ENCODE measurements at regions not wholly inside any gene's neighbourhood (a gene's known extent, or its start where the extent isn't known, plus 50 kb on each side); places are given as distances from the start of the nearest gene placed in this dataset.

DNA sequence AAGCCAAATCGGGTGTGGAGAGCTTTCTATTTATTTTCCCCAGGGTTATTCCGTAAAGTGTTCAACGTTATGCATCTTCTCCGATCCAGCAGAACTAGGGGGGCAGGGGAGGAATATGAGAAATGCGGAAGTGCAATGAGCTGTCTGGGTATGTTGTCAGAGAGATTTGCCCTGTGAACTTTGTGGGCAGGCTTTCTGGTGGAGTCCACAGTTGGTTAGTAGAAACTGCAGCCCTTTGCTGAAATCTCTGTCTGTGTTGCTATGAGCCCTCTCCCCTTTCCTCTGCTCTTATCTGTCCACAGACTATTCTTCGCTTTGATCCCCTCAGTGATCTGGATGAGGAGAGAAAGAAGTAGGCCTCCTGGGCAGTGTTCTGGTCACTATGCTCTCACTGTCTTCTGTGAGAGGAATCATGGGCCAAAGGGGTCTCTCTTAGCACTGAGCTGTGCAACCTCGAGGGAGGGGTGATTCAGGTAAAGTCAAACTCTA, 158.9 kb upstream of the FUT9 start (continued):
- TF ChIP-seq, protein P1, sequence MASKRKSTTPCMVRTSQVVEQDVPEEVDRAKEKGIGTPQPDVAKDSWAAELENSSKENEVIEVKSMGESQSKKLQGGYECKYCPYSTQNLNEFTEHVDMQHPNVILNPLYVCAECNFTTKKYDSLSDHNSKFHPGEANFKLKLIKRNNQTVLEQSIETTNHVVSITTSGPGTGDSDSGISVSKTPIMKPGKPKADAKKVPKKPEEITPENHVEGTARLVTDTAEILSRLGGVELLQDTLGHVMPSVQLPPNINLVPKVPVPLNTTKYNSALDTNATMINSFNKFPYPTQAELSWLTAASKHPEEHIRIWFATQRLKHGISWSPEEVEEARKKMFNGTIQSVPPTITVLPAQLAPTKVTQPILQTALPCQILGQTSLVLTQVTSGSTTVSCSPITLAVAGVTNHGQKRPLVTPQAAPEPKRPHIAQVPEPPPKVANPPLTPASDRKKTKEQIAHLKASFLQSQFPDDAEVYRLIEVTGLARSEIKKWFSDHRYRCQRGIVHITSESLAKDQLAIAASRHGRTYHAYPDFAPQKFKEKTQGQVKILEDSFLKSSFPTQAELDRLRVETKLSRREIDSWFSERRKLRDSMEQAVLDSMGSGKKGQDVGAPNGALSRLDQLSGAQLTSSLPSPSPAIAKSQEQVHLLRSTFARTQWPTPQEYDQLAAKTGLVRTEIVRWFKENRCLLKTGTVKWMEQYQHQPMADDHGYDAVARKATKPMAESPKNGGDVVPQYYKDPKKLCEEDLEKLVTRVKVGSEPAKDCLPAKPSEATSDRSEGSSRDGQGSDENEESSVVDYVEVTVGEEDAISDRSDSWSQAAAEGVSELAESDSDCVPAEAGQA (IDR thresholded peaks at IDR 0.05; ENCODE audit: low read depth) = no peak
- TF ChIP-seq, protein P1 (CRISPR knock-in tag; IDR thresholded peaks at IDR 0.05; ENCODE audit: borderline replicate concordance) = 0 out of 2 replicates have a peak, but pooled peaks have one; percentile 8
- TF ChIP-seq GFI1 (CRISPR knock-in tag; IDR thresholded peaks at IDR 0.05; ENCODE audit: borderline replicate concordance) (peak; percentile 81), GATAD1 (CRISPR knock-in tag; IDR thresholded peaks at IDR 0.05) (no peak), ARNT2 (CRISPR knock-in tag; IDR thresholded peaks at IDR 0.05; ENCODE audit: low read depth) (no peak), AKAP8 (CRISPR knock-in tag; IDR thresholded peaks at IDR 0.05) (no peak), ZMYM3 (CRISPR knock-in tag; IDR thresholded peaks at IDR 0.05) (0 out of 2 replicates have a peak, but pooled peaks have one; percentile 47), ZSCAN25 (CRISPR knock-in tag; IDR thresholded peaks at IDR 0.05) (peak; percentile 48; the same call in 1 of the 2 replicates), ZNF44 (CRISPR knock-in tag; IDR thresholded peaks at IDR 0.05) (no peak), YY1 (IDR thresholded peaks at IDR 0.05; ENCODE audit: insufficient read depth, insufficient replicate concordance, low read depth, low read length) (no peak), TOPORS (CRISPR knock-in tag; IDR thresholded peaks at IDR 0.05) (no peak), ZNF337 (CRISPR knock-in tag; IDR thresholded peaks at IDR 0.05; ENCODE audit: borderline replicate concordance, low read depth) (peak; percentile 59; the same call in 1 of the 2 replicates), SMAD1 (CRISPR knock-in tag; IDR thresholded peaks at IDR 0.05; ENCODE audit: borderline replicate concordance, low read depth) (no peak), HDAC1 (CRISPR knock-in tag; IDR thresholded peaks at IDR 0.05) (peak; percentile 39)
- TF ChIP-seq, protein P2, sequence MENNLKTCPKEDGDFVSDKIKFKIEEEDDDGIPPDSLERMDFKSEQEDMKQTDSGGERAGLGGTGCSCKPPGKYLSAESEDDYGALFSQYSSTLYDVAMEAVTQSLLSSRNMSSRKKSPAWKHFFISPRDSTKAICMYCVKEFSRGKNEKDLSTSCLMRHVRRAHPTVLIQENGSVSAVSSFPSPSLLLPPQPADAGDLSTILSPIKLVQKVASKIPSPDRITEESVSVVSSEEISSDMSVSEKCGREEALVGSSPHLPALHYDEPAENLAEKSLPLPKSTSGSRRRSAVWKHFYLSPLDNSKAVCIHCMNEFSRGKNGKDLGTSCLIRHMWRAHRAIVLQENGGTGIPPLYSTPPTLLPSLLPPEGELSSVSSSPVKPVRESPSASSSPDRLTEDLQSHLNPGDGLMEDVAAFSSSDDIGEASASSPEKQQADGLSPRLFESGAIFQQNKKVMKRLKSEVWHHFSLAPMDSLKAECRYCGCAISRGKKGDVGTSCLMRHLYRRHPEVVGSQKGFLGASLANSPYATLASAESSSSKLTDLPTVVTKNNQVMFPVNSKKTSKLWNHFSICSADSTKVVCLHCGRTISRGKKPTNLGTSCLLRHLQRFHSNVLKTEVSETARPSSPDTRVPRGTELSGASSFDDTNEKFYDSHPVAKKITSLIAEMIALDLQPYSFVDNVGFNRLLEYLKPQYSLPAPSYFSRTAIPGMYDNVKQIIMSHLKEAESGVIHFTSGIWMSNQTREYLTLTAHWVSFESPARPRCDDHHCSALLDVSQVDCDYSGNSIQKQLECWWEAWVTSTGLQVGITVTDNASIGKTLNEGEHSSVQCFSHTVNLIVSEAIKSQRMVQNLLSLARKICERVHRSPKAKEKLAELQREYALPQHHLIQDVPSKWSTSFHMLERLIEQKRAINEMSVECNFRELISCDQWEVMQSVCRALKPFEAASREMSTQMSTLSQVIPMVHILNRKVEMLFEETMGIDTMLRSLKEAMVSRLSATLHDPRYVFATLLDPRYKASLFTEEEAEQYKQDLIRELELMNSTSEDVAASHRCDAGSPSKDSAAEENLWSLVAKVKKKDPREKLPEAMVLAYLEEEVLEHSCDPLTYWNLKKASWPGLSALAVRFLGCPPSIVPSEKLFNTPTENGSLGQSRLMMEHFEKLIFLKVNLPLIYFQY (CRISPR knock-in tag; IDR thresholded peaks at IDR 0.05; ENCODE audit: borderline replicate concordance) = no peak
- TF ChIP-seq, protein P3, sequence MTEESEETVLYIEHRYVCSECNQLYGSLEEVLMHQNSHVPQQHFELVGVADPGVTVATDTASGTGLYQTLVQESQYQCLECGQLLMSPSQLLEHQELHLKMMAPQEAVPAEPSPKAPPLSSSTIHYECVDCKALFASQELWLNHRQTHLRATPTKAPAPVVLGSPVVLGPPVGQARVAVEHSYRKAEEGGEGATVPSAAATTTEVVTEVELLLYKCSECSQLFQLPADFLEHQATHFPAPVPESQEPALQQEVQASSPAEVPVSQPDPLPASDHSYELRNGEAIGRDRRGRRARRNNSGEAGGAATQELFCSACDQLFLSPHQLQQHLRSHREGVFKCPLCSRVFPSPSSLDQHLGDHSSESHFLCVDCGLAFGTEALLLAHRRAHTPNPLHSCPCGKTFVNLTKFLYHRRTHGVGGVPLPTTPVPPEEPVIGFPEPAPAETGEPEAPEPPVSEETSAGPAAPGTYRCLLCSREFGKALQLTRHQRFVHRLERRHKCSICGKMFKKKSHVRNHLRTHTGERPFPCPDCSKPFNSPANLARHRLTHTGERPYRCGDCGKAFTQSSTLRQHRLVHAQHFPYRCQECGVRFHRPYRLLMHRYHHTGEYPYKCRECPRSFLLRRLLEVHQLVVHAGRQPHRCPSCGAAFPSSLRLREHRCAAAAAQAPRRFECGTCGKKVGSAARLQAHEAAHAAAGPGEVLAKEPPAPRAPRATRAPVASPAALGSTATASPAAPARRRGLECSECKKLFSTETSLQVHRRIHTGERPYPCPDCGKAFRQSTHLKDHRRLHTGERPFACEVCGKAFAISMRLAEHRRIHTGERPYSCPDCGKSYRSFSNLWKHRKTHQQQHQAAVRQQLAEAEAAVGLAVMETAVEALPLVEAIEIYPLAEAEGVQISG (CRISPR knock-in tag; IDR thresholded peaks at IDR 0.05) = peak; percentile 33; the same call in 1 of the 2 replicates
- TF ChIP-seq, protein P4, sequence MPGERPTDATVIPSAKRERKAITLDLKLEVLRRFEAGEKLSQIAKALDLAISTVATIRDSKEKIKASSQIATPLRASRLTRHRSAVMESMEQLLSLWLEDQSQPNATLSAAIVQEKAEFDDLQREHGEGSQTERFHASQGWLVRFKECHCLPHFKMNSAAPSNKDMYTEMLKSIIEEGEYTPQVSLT (CRISPR knock-in tag; IDR thresholded peaks at IDR 0.05; ENCODE audit: borderline replicate concordance, low read depth) = no peak

All from HepG2 (cell line).